HG02642 (cell line): ENCODE measurements at regions not wholly inside any gene's neighbourhood (a gene's known extent, or its start where the extent isn't known, plus 50 kb on each side); places are given as distances from the start of the nearest gene placed in this dataset.
"Not testable (repeated sequence)": the region's sequence is repeated elsewhere in the genome, so short reads cannot be mapped to it uniquely, and the experiment has no call there.

Experiments
- ATAC-seq: cut with Tn5 transposase; IDR thresholded peaks from one replicate; pipeline ENCODE4 v1.9.1; 2021; ENCODE audit warnings: mild to moderate bottlenecking; ENCODE audit not compliant: unreplicated experiment, poor library complexity

GRCh38 chr2:143940720-143941119, 579.2 kb downstream of the ZEB2 start:
- no peak for ATAC-seq

GRCh38 chr2:143939626-143940330, 580.1 kb downstream of the ZEB2 start:
- no peak for ATAC-seq

GRCh38 chr2:143937723-143938350, 582.1 kb downstream of the ZEB2 start:
- peak; percentile 16 for ATAC-seq

GRCh38 chr2:143936848-143937722, 582.8 kb downstream of the ZEB2 start:
- peak; percentile 76 for ATAC-seq

- no peak for ATAC-seq
These were observed 583.4 kb downstream of the ZEB2 start for GRCh38 chr2:143936538-143936847.

GRCh38 chr2:143935482-143935752, 584.5 kb downstream of the ZEB2 start:
- ATAC-seq, result no peak

GRCh38 chr2:143934626-143935481, 585.1 kb downstream of the ZEB2 start:
- peak; percentile 29 for ATAC-seq

- no peak for ATAC-seq
These were observed 585.9 kb downstream of the ZEB2 start for GRCh38 chr2:143933946-143934569.

- no peak for ATAC-seq
These were observed 589.0 kb downstream of the ZEB2 start for GRCh38 chr2:143930891-143931290.

- ATAC-seq, result no peak
These were observed 591.3 kb downstream of the ZEB2 start for GRCh38 chr2:143928613-143929012.

- ATAC-seq, result no peak
These were observed 591.7 kb downstream of the ZEB2 start for GRCh38 chr2:143928184-143928583.

GRCh38 chr2:143926736-143927135, 593.2 kb downstream of the ZEB2 start:
- no peak for ATAC-seq

- not testable (repeated sequence) for ATAC-seq
These were observed 597.6 kb downstream of the ZEB2 start for GRCh38 chr2:143922261-143922830.

GRCh38 chr2:143918465-143918989, 601.4 kb downstream of the ZEB2 start:
- no peak for ATAC-seq

- ATAC-seq, result no peak
These were observed 603.1 kb downstream of the ZEB2 start for GRCh38 chr2:143916781-143917180.

- no peak for ATAC-seq
These were observed 610.2 kb downstream of the ZEB2 start for GRCh38 chr2:143909577-143910353.

GRCh38 chr2:143908843-143909242, 611.1 kb downstream of the ZEB2 start:
- ATAC-seq, result no peak

GRCh38 chr2:143907801-143908200, 612.1 kb downstream of the ZEB2 start:
- no peak for ATAC-seq

- ATAC-seq, result no peak
These were observed 613.1 kb downstream of the ZEB2 start for GRCh38 chr2:143906850-143907249.
